KMS-11 (cell line): ENCODE measurements at regions not wholly inside any gene's neighbourhood (a gene's known extent, or its start where the extent isn't known, plus 50 kb on each side); places are given as distances from the start of the nearest gene placed in this dataset.

Experiments
- H2AFZ ChIP-seq: fragments of 200-600 bp; sonication (generic); 2 replicates; pipeline ENCODE4 v1.6.1; 2016; ENCODE audit warnings: antibody characterized with exemption, mixed run types, low read depth
- H3K27ac ChIP-seq: fragments of 200-600 bp; sonication (generic); 2 replicates; pipeline ENCODE4 v1.6.1; 2016; ENCODE audit warnings: mild to moderate bottlenecking, mixed run types
- H3K27me3 ChIP-seq: fragments of 200-600 bp; sonication (generic); 2 replicates; pipeline ENCODE4 v1.6.1; 2017; ENCODE audit warnings: mild to moderate bottlenecking, low read depth, mixed run types, moderate library complexity; ENCODE audit not compliant: insufficient read depth
- H3K36me3 ChIP-seq: fragments of 200-600 bp; sonication (generic); 2 replicates; pipeline ENCODE4 v1.6.1; 2017; ENCODE audit warnings: mild to moderate bottlenecking, mixed run types; ENCODE audit not compliant: insufficient read depth
- H3K4me1 ChIP-seq: fragments of 200-600 bp; sonication (generic); 2 replicates; pipeline ENCODE4 v1.6.1; 2016; ENCODE audit warnings: mild to moderate bottlenecking, low read depth, mixed run types; ENCODE audit not compliant: poor library complexity, severe bottlenecking
- H3K4me2 ChIP-seq: fragments of 200-600 bp; sonication (generic); 2 replicates; pipeline ENCODE4 v1.7.0; 2016; ENCODE audit warnings: mild to moderate bottlenecking, mixed run types
- H3K4me3 ChIP-seq: fragments of 200-600 bp; sonication (generic); IDR thresholded peaks from 2 replicates; pipeline ENCODE4 v1.6.1; 2017; ENCODE audit warnings: low read depth, low read length, mixed read lengths; ENCODE audit not compliant: insufficient read depth
- H3K79me2 ChIP-seq: fragments of 200-600 bp; sonication (generic); 2 replicates; pipeline ENCODE4 v1.6.1; 2016; ENCODE audit warnings: low read depth, mixed run types; ENCODE audit not compliant: insufficient read depth
- H3K9ac ChIP-seq: fragments of 200-600 bp; sonication (generic); 2 replicates; pipeline ENCODE4 v1.6.1; 2016; ENCODE audit warnings: mild to moderate bottlenecking, mixed run types
- H4K20me1 ChIP-seq: fragments of 200-600 bp; sonication (generic); 2 replicates; pipeline ENCODE4 v1.6.1; 2016; ENCODE audit warnings: mild to moderate bottlenecking, mixed run types; ENCODE audit not compliant: insufficient read depth
- TF ChIP-seq, protein P1 (sequence below): fragments of 200-600 bp; sonication (generic); conservative IDR thresholded peaks from 2 replicates; pipeline ENCODE4 v1.6.1; 2017; ENCODE audit warnings: low read depth, mild to moderate bottlenecking, antibody characterized with exemption, low read length, moderate library complexity, mixed read lengths

- Histone ChIP-seq H3K4me3 (no peak overlapping the region), H3K27ac (no peak overlapping the region), H3K9ac (no peak overlapping the region), H4K20me1 (no peaks in the 10 kb centered on the region), H3K4me2 (no peak overlapping the region), H2AFZ (no peak overlapping the region), H3K36me3 (no peaks in the 10 kb centered on the region), H3K4me1 (no peaks in the 10 kb centered on the region), H3K27me3 (no peaks in the 10 kb centered on the region), H3K79me2 (no peaks in the 10 kb centered on the region)
- TF ChIP-seq, protein P1, sequence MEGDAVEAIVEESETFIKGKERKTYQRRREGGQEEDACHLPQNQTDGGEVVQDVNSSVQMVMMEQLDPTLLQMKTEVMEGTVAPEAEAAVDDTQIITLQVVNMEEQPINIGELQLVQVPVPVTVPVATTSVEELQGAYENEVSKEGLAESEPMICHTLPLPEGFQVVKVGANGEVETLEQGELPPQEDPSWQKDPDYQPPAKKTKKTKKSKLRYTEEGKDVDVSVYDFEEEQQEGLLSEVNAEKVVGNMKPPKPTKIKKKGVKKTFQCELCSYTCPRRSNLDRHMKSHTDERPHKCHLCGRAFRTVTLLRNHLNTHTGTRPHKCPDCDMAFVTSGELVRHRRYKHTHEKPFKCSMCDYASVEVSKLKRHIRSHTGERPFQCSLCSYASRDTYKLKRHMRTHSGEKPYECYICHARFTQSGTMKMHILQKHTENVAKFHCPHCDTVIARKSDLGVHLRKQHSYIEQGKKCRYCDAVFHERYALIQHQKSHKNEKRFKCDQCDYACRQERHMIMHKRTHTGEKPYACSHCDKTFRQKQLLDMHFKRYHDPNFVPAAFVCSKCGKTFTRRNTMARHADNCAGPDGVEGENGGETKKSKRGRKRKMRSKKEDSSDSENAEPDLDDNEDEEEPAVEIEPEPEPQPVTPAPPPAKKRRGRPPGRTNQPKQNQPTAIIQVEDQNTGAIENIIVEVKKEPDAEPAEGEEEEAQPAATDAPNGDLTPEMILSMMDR = no peak
Measured at GRCh38 chr2:217642944-217643343, 359.9 kb downstream of the TNS1 start.

DNA sequence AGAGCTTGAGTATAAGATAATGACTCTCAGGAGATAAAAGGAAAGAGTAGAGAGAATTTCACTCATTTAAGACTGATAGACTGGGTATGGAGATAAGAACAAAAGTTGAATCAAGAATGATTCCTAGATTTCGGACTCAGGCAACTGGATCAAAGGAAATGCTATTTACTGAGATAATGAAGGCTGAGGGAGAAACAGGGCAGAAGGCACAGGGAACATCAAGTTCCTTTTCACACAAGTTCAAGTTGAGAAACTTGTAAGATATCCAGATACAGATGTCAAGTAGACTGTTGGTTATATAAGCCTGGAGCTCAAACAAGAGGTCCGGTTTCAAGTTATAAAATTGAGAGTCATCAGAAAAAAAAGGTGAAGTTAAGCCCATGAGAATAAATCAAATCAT lies 360.8 kb downstream of the TNS1 start:
- TF ChIP-seq, protein P1 = no peak

GRCh38 chr2:217639481-217639880 lies 363.3 kb downstream of the TNS1 start:
- Histone ChIP-seq H3K9ac (no peak overlapping the region), H3K27me3 (no peaks in the 10 kb centered on the region), H3K4me2 (no peak overlapping the region), H4K20me1 (no peaks in the 10 kb centered on the region), H3K4me3 (no peak overlapping the region), H3K36me3 (no peaks in the 10 kb centered on the region), H3K4me1 (no peaks in the 10 kb centered on the region), H2AFZ (no peak overlapping the region), H3K27ac (no peak overlapping the region), H3K79me2 (no peaks in the 10 kb centered on the region)
- TF ChIP-seq, protein P1 = no peak

More for the DNA sequence above, 360.8 kb downstream of the TNS1 start:
- H3K9ac ChIP-seq = no peak overlapping the region
- no peaks in the 10 kb centered on the region for H3K36me3 ChIP-seq
- no peak overlapping the region for H3K4me2 ChIP-seq
- no peak overlapping the region for H2AFZ ChIP-seq
- no peaks in the 10 kb centered on the region for H4K20me1 ChIP-seq
- no peaks in the 10 kb centered on the region for H3K79me2 ChIP-seq
- H3K4me1 ChIP-seq = no peaks in the 10 kb centered on the region
- H3K4me3 ChIP-seq = no peak overlapping the region
- H3K27me3 ChIP-seq = no peaks in the 10 kb centered on the region
- no peak overlapping the region for H3K27ac ChIP-seq

DNA sequence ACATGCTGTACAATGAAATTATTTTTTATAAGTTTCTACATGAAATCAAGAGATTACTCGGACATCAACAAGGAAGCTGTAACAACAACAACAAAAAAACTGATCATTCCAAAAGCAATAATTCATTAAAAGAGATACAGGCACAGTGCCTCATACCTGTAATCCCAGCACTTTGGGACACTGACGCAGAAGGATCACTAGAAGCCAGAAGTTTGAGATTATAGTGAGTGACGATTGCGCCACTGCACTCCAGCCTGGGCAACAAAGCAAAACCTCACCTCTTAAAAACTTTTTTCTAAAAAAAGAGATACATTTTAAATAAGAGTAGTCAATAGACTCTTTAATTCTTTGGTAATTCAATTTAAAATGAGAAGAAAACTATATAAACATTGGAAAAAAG lies 364.3 kb downstream of the TNS1 start:
- Histone ChIP-seq H3K27me3 (no peaks in the 10 kb centered on the region), H2AFZ (no peak overlapping the region), H3K79me2 (no peaks in the 10 kb centered on the region), H3K4me1 (no peaks in the 10 kb centered on the region), H4K20me1 (no peaks in the 10 kb centered on the region), H3K9ac (no peak overlapping the region), H3K36me3 (no peaks in the 10 kb centered on the region), H3K4me2 (no peak overlapping the region), H3K4me3 (no peak overlapping the region), H3K27ac (no peak overlapping the region)
- TF ChIP-seq, protein P1 = no peak
